Activated CD8-positive, alpha-beta T cell treated with anti-CD3 and anti-CD28 coated beads for 36 hours (primary cell): ENCODE measurements at regions not wholly inside any gene's neighbourhood (a gene's known extent, or its start where the extent isn't known, plus 50 kb on each side); places are given as distances from the start of the nearest gene placed in this dataset.

Experiments
- ATAC-seq: fragments of 200-7000 bp; cut with Tn5 transposase; one replicate; pipeline ENCODE4 v1.10.0; 2021; ENCODE audit warnings: mild to moderate bottlenecking, moderate library complexity
- CTCF ChIA-PET: fragments of 350-600 bp; sonication (Branson Sonifier 250); formaldehyde crosslinking; loops from one replicate; lab custom pipeline; 2021; ENCODE audit warnings: antibody characterized with exemption; lab: Charles Lee
- POLR2A ChIA-PET: fragments of 350-600 bp; sonication (Branson Sonifier 250); formaldehyde crosslinking; loops from one replicate; lab custom pipeline; 2021; ENCODE audit warnings: antibody characterized with exemption; lab: Charles Lee
- DNase-seq: peaks from one replicate; pipeline ENCODE4 v3.0.0-alpha.2; 2020
- H3K27ac Mint-ChIP-seq: one replicate; pipeline ENCODE4 v1.8.0; 2021; ENCODE audit warnings: mild to moderate bottlenecking, mixed read lengths
- H3K27me3 Mint-ChIP-seq: one replicate; pipeline ENCODE4 v1.8.0; 2021; ENCODE audit warnings: mixed read lengths
- H3K36me3 Mint-ChIP-seq: one replicate; pipeline ENCODE4 v1.8.0; 2021; ENCODE audit warnings: low read depth, mixed read lengths
- H3K4me1 Mint-ChIP-seq: one replicate; pipeline ENCODE4 v1.8.0; 2021; ENCODE audit warnings: low read depth, mixed read lengths
- H3K4me3 Mint-ChIP-seq: one replicate; pipeline ENCODE4 v1.8.0; 2021; ENCODE audit warnings: mild to moderate bottlenecking, moderate library complexity, mixed read lengths
- H3K9me3 Mint-ChIP-seq: one replicate; pipeline ENCODE4 v1.8.0; 2021; ENCODE audit warnings: mixed read lengths
- intact Hi-C: fragments of 100-400 bp; cut with micrococcal nuclease; formaldehyde crosslinking; loops from one replicate; pipeline ENCODE4 v1.10.0; 2022
- TF ChIP-seq, protein P1 (sequence below): fragments of 200-600 bp; IDR thresholded peaks from one replicate; pipeline ENCODE4 v1.8.0; 2022; ENCODE audit warnings: antibody characterized with exemption, mild to moderate bottlenecking

DNA sequence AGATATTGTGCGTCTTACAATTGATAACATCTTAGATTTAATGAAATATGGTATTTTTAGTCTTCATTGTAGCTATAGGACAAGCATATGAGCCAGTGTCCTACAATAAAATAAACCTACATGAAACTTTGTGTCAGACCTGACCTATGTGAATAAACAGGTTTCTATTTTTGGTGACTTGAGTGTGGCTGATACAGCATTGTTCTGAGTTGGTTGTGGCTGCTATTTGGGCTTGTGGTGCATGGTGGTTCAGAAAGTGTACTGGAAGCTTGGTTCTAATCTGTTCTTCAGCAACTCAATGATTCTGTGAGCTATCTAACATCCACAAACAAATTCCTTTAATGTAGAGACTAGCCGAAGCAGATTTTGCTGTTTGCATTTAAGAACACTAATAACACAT is 64.9 kb upstream of the MAP2 start:
- no peaks in the 10 kb centered on the region for H3K4me1 Mint-ChIP-seq
- DNase-seq (no peak), ATAC-seq (no peak)
- intact Hi-C loops = no loop called here
- H3K4me3 Mint-ChIP-seq = no peak overlapping the region
- H3K36me3 Mint-ChIP-seq = no peaks in the 10 kb centered on the region
- no peak overlapping the region for H3K27ac Mint-ChIP-seq
- TF ChIP-seq, protein P1, sequence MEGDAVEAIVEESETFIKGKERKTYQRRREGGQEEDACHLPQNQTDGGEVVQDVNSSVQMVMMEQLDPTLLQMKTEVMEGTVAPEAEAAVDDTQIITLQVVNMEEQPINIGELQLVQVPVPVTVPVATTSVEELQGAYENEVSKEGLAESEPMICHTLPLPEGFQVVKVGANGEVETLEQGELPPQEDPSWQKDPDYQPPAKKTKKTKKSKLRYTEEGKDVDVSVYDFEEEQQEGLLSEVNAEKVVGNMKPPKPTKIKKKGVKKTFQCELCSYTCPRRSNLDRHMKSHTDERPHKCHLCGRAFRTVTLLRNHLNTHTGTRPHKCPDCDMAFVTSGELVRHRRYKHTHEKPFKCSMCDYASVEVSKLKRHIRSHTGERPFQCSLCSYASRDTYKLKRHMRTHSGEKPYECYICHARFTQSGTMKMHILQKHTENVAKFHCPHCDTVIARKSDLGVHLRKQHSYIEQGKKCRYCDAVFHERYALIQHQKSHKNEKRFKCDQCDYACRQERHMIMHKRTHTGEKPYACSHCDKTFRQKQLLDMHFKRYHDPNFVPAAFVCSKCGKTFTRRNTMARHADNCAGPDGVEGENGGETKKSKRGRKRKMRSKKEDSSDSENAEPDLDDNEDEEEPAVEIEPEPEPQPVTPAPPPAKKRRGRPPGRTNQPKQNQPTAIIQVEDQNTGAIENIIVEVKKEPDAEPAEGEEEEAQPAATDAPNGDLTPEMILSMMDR = no peak
- peaks cover 1% of the 10 kb centered on the region for H3K9me3 Mint-ChIP-seq
- POLR2A ChIA-PET = no interaction called here
- CTCF ChIA-PET = no interaction called here
- no peaks in the 10 kb centered on the region for H3K27me3 Mint-ChIP-seq

- Mint-ChIP-seq H3K4me3 (no peak overlapping the region), H3K4me1 (no peaks in the 10 kb centered on the region), H3K9me3 (peaks cover 6% of the 10 kb centered on the region), H3K27me3 (no peaks in the 10 kb centered on the region), H3K36me3 (no peaks in the 10 kb centered on the region), H3K27ac (no peak overlapping the region)
- ChIA-PET POLR2A (no interaction called here), CTCF (no interaction called here)
- DNase-seq (no peak), ATAC-seq (no peak)
- TF ChIP-seq, protein P1 = no peak
- intact Hi-C loops = no loop called here
Observed at GRCh38 chr2:209367075-209367747, 56.6 kb upstream of the MAP2 start.

DNA sequence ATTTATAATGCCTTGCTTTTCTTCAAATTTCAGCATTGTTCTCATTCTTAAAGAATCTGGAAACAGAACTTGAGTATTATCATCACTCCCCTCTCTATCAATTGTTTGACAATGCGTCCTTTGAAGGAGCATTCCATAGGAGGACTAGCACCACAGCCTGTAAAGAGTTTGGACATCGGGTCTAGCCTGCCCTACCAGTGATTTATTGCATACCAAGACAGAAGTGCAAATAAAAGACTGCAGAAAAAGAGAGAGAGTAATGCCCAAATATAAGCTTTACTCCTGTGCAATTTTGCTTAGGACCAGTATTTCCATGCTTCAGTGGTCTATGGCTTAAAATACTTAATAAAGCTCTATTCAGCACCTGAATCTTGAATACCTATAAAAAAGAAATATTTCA is 55.4 kb upstream of the MAP2 start:
- H3K4me1 Mint-ChIP-seq = no peaks in the 10 kb centered on the region
- DNase-seq = no peak
- ChIA-PET CTCF (interaction anchor here (1.5 kb wide), 1 partner anchor 34 kb away, joined by 4 read pairs; no protein-coding TSS in a partner anchor), POLR2A (no interaction called here)
- H3K36me3 Mint-ChIP-seq = no peaks in the 10 kb centered on the region
- ATAC-seq = no peak
- H3K9me3 Mint-ChIP-seq = peaks cover 11% of the 10 kb centered on the region
- no peak overlapping the region for H3K4me3 Mint-ChIP-seq
- intact Hi-C loops = no loop called here
- H3K27me3 Mint-ChIP-seq = no peaks in the 10 kb centered on the region
- TF ChIP-seq, protein P1 = no peak
- no peak overlapping the region for H3K27ac Mint-ChIP-seq

DNA sequence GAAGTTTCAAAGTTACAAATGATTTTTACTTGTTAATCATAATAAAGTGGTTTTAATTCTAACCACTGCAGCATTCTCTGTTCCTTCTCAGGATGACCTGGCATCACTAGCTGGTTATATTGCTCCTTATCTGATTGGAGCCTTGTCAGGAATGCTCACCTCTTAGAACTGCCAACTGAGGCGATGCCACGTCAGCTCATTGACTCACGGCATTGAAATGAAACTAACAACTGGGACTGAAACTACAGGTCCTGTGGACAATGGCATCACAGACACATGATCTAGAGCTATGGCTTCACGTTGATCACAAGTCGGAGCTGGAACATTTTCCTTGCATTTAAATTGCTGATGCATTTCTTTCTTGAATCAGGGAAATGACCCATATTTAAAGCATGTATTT is 54.9 kb upstream of the MAP2 start:
- no peaks in the 10 kb centered on the region for H3K27me3 Mint-ChIP-seq
- TF ChIP-seq, protein P1 = no peak
- no peak for ATAC-seq
- H3K4me3 Mint-ChIP-seq = no peak overlapping the region
- POLR2A ChIA-PET = no interaction called here
- DNase-seq = no peak
- CTCF ChIA-PET = interaction anchor here (1.5 kb wide), 1 partner anchor 35 kb away, joined by 4 read pairs; no protein-coding TSS in a partner anchor
- H3K4me1 Mint-ChIP-seq = no peaks in the 10 kb centered on the region
- peaks cover 11% of the 10 kb centered on the region for H3K9me3 Mint-ChIP-seq
- intact Hi-C loops = no loop called here
- no peak overlapping the region for H3K27ac Mint-ChIP-seq
- no peaks in the 10 kb centered on the region for H3K36me3 Mint-ChIP-seq

DNA sequence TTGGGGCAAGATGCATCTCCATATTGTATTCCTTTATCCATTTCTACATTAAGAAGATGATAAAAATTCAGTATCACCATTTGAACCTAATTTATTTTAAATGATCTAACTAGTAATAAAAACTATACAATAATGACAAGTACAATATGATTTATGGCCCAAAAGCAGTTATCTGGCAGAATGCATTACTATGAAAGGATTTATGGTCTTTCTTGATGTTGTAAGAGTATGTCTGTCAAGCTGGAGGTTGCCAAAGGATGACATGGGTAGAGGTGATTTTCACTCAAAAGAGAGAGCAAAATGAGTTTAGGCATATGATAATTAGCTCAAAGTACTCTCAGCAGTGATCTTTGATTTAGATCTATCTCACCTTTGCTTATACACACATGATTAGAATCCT is 54.2 kb upstream of the MAP2 start:
- ATAC-seq = no peak
- TF ChIP-seq, protein P1 = no peak
- DNase-seq = no peak
- POLR2A ChIA-PET = no interaction called here
- H3K9me3 Mint-ChIP-seq = peaks cover 15% of the 10 kb centered on the region
- H3K4me3 Mint-ChIP-seq = no peak overlapping the region
- H3K4me1 Mint-ChIP-seq = no peaks in the 10 kb centered on the region
- no peak overlapping the region for H3K27ac Mint-ChIP-seq
- CTCF ChIA-PET = interaction anchor here (1.5 kb wide), 1 partner anchor 36 kb away, joined by 4 read pairs; no protein-coding TSS in a partner anchor
- no peaks in the 10 kb centered on the region for H3K36me3 Mint-ChIP-seq
- no peaks in the 10 kb centered on the region for H3K27me3 Mint-ChIP-seq
- intact Hi-C loops = no loop called here
